ENCODE measurements at regions not wholly inside any gene's neighbourhood (a gene's known extent, or its start where the extent isn't known, plus 50 kb on each side); places are given as distances from the start of the nearest gene placed in this dataset.

GRCh38 chr2:134035605-134036370, 218.1 kb upstream of the MGAT5 start (continued):
- TF ChIP-seq ARID4B (CRISPR knock-in tag; IDR thresholded peaks at IDR 0.05) (no peak), ZNF699 (CRISPR knock-in tag; IDR thresholded peaks at IDR 0.05; ENCODE audit: insufficient replicate concordance) (no peak), VEZF1 (CRISPR knock-in tag; IDR thresholded peaks at IDR 0.05) (no peak), ZNF449 (CRISPR knock-in tag; IDR thresholded peaks at IDR 0.05) (no peak), SRSF7 (optimal IDR thresholded peaks at IDR 0.05; ENCODE audit: low read depth, low read length) (no peak), EWSR1 (IDR thresholded peaks at IDR 0.05; ENCODE audit: borderline replicate concordance, low read depth, partially characterized antibody) (no peak)
